ENCODE measurements at regions not wholly inside any gene's neighbourhood (a gene's known extent, or its start where the extent isn't known, plus 50 kb on each side); places are given as distances from the start of the nearest gene placed in this dataset.

DNA sequence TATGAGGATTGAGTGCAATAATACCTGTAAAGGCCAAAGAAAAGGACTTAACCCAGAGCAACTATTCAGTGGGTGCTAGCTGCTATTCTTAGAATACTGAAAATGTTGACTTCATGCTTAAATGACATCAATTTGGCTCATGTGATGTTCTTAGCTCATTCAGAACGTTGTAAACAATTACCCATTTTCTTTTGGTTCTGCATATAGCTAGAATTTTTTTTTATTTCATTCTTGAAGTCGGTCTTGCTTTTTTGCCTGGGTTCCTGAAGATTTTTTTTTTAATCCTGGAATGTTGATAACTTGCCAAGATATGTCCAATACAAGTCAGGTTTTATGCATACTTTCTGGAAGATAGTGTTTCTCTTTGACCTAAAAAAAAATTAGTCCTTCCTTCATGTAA, 772.0 kb downstream of the LTN1 start:
- TF ChIP-seq, protein P1, sequence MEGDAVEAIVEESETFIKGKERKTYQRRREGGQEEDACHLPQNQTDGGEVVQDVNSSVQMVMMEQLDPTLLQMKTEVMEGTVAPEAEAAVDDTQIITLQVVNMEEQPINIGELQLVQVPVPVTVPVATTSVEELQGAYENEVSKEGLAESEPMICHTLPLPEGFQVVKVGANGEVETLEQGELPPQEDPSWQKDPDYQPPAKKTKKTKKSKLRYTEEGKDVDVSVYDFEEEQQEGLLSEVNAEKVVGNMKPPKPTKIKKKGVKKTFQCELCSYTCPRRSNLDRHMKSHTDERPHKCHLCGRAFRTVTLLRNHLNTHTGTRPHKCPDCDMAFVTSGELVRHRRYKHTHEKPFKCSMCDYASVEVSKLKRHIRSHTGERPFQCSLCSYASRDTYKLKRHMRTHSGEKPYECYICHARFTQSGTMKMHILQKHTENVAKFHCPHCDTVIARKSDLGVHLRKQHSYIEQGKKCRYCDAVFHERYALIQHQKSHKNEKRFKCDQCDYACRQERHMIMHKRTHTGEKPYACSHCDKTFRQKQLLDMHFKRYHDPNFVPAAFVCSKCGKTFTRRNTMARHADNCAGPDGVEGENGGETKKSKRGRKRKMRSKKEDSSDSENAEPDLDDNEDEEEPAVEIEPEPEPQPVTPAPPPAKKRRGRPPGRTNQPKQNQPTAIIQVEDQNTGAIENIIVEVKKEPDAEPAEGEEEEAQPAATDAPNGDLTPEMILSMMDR (IDR thresholded peaks at IDR 0.05), result no peak
- TF ChIP-seq POLR2A (IDR thresholded peaks at IDR 0.05), result no peak
